Osteoblast (primary cell): ENCODE measurements at regions not wholly inside any gene's neighbourhood (a gene's known extent, or its start where the extent isn't known, plus 50 kb on each side); places are given as distances from the start of the nearest gene placed in this dataset.

ENCODE experiments used
- DNase-seq: peaks from one replicate; pipeline ENCODE4 v3.0.0; 2011; ENCODE audit warnings: low spot score, mixed read lengths; ENCODE audit not compliant: insufficient read length; ENCODE audit errors: missing footprints
- H2AFZ ChIP-seq: 2 replicates; pipeline ENCODE4 v1.6.0; 2011; ENCODE audit warnings: mild to moderate bottlenecking, low read length
- H3K27ac ChIP-seq: 2 replicates; pipeline ENCODE4 v1.5.1; 2011; ENCODE audit warnings: mild to moderate bottlenecking, low read depth, low read length, moderate library complexity
- H3K27me3 ChIP-seq: 2 replicates; pipeline ENCODE4 v1.6.0; 2012; ENCODE audit warnings: mild to moderate bottlenecking, control low read depth, inconsistent platforms, low read length, moderate library complexity; ENCODE audit not compliant: insufficient read depth
- H3K36me3 ChIP-seq: 2 replicates; pipeline ENCODE4 v1.5.1; 2011; ENCODE audit warnings: mild to moderate bottlenecking, low read length, control low read depth, moderate library complexity; ENCODE audit not compliant: insufficient read depth
- H3K4me1 ChIP-seq: 2 replicates; pipeline ENCODE4 v1.5.1; 2011; ENCODE audit warnings: mild to moderate bottlenecking, low read length, control low read depth, moderate library complexity; ENCODE audit not compliant: insufficient read depth
- H3K4me2 ChIP-seq: 2 replicates; pipeline ENCODE4 v1.6.0; 2011; ENCODE audit warnings: mild to moderate bottlenecking, low read length; ENCODE audit not compliant: insufficient read depth
- H3K4me3 ChIP-seq: fragments of 200-600 bp; sonication (generic); 3 replicates; pipeline ENCODE4 v1.5.1; 2012; ENCODE audit warnings: mild to moderate bottlenecking, low read length, inconsistent platforms; ENCODE audit not compliant: insufficient read depth
- H3K79me2 ChIP-seq: 2 replicates; pipeline ENCODE4 v1.6.0; 2012; ENCODE audit warnings: mild to moderate bottlenecking, low read length, control low read depth, inconsistent platforms; ENCODE audit not compliant: insufficient read depth
- H3K9me3 ChIP-seq: 2 replicates; pipeline ENCODE4 v1.5.1; 2011; ENCODE audit warnings: low read depth, low read length, control low read depth
- H4K20me1 ChIP-seq: 2 replicates; pipeline ENCODE4 v1.6.0; 2012; ENCODE audit warnings: mild to moderate bottlenecking, low read length, control low read depth; ENCODE audit not compliant: insufficient read depth
- TF ChIP-seq, protein P1 (sequence below): IDR thresholded peaks from 2 replicates; pipeline ENCODE4 v1.5.1; 2011; ENCODE audit warnings: mild to moderate bottlenecking, low read depth, low read length, moderate library complexity; ENCODE audit errors: extremely low read depth

DNA sequence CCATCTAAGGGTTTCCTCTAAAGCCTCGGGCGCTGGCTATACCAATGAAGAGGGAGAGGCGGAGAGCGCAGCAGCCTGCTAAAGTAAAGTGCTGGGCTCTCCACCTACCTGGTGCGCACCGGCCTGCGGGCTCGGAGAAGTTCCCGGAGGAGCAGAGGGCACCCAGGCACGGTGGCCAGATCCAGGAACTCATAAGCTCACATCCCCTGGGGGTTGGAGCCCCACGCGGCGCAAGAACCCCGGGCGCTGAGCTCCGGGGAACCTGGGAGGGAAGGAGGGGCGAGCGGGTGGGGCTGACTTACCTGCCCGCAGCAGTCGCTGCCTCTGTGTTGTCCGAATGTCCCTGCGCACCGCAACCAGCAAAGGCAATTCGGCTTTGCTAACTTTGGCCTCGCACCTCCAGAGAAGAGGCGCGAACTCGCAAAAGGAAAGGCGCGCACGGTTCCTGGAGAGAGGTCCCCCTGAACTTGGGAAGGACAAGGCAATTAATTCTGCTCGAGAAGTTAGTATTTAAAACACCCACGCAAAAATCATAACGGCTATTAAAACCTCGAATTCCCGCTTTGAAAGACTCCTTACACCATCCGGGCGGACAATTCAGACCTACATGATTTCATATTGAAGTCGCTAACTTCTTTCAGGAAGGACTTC lies 127.6 kb upstream of the C11orf58 start:
- no peak overlapping the region for H3K4me2 ChIP-seq
- H3K4me1 ChIP-seq: peaks cover 23% of the 10 kb centered on the region
- DNase-seq: no peak
- no peak overlapping the region for H2AFZ ChIP-seq
- H3K4me3 ChIP-seq: no peak overlapping the region
- no peak overlapping the region for H3K27ac ChIP-seq
- H3K27me3 ChIP-seq: peaks cover 85% of the 10 kb centered on the region
- no peaks in the 10 kb centered on the region for H3K79me2 ChIP-seq
- peaks cover 2% of the 10 kb centered on the region for H4K20me1 ChIP-seq
- H3K36me3 ChIP-seq: no peaks in the 10 kb centered on the region
- TF ChIP-seq, protein P1, sequence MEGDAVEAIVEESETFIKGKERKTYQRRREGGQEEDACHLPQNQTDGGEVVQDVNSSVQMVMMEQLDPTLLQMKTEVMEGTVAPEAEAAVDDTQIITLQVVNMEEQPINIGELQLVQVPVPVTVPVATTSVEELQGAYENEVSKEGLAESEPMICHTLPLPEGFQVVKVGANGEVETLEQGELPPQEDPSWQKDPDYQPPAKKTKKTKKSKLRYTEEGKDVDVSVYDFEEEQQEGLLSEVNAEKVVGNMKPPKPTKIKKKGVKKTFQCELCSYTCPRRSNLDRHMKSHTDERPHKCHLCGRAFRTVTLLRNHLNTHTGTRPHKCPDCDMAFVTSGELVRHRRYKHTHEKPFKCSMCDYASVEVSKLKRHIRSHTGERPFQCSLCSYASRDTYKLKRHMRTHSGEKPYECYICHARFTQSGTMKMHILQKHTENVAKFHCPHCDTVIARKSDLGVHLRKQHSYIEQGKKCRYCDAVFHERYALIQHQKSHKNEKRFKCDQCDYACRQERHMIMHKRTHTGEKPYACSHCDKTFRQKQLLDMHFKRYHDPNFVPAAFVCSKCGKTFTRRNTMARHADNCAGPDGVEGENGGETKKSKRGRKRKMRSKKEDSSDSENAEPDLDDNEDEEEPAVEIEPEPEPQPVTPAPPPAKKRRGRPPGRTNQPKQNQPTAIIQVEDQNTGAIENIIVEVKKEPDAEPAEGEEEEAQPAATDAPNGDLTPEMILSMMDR: no peak
- H3K9me3 ChIP-seq: no peaks in the 10 kb centered on the region

DNA sequence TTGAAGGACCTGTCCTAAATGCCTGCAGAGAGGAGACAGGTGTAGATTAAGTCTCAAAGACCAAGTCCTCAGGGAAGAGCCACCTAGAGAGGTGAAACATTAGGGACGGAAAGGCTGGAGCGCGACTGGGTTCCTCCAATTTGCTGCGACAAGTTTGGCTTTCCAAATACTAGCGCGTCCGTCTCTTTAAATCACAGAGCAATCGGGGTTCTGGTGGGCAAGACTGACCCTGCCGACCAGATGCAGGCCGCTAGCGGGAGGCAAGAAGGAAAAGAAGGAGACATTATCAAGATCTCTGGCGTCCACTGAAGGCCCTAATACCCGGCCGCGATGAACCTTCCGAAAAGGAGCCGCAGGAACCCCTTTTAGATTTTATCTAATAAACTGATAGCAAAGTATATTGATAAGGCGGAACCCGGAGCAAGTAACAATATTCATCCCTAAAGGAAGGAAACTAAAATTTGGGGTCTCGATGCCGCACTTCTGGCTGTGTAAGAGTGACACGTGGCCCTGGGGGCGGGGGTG lies 128.2 kb upstream of the C11orf58 start:
- Histone ChIP-seq H3K4me2 (no peak overlapping the region), H3K27me3 (peaks cover 81% of the 10 kb centered on the region), H3K36me3 (no peaks in the 10 kb centered on the region), H3K27ac (no peak overlapping the region), H2AFZ (no peak overlapping the region), H3K9me3 (no peaks in the 10 kb centered on the region), H3K79me2 (no peaks in the 10 kb centered on the region), H3K4me1 (peaks cover 26% of the 10 kb centered on the region), H3K4me3 (no peak overlapping the region), H4K20me1 (peaks cover 2% of the 10 kb centered on the region)
- TF ChIP-seq, protein P1: no peak
- DNase-seq: peak; percentile 68

DNA sequence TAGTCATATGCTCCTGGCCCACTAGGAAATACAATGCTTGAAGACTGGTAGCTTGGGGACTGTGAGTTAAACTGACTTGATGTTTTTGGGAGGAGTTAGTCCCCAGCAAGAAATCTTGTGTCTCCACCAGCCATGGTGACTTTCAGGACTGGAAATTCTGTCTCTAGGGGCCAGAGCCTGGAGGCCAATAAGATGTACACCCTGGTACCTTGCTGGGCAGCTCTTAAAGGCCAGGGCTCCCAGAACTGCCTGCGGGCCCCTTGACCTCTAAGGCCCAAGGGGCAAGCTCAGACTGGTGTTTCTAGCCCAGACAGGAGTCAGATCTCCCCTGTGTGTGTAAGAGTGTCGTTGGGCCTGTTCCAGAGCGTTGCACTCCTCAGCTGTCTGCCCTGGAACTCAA lies 128.7 kb upstream of the C11orf58 start:
- Histone ChIP-seq H3K4me3 (no peak overlapping the region), H3K27me3 (peaks cover 78% of the 10 kb centered on the region), H3K4me1 (peaks cover 27% of the 10 kb centered on the region), H3K4me2 (no peak overlapping the region), H3K9me3 (no peaks in the 10 kb centered on the region), H2AFZ (no peak overlapping the region), H4K20me1 (peaks cover 2% of the 10 kb centered on the region), H3K27ac (no peak overlapping the region), H3K79me2 (no peaks in the 10 kb centered on the region), H3K36me3 (no peaks in the 10 kb centered on the region)
- TF ChIP-seq, protein P1: no peak
- DNase-seq: peak; percentile 66

DNA sequence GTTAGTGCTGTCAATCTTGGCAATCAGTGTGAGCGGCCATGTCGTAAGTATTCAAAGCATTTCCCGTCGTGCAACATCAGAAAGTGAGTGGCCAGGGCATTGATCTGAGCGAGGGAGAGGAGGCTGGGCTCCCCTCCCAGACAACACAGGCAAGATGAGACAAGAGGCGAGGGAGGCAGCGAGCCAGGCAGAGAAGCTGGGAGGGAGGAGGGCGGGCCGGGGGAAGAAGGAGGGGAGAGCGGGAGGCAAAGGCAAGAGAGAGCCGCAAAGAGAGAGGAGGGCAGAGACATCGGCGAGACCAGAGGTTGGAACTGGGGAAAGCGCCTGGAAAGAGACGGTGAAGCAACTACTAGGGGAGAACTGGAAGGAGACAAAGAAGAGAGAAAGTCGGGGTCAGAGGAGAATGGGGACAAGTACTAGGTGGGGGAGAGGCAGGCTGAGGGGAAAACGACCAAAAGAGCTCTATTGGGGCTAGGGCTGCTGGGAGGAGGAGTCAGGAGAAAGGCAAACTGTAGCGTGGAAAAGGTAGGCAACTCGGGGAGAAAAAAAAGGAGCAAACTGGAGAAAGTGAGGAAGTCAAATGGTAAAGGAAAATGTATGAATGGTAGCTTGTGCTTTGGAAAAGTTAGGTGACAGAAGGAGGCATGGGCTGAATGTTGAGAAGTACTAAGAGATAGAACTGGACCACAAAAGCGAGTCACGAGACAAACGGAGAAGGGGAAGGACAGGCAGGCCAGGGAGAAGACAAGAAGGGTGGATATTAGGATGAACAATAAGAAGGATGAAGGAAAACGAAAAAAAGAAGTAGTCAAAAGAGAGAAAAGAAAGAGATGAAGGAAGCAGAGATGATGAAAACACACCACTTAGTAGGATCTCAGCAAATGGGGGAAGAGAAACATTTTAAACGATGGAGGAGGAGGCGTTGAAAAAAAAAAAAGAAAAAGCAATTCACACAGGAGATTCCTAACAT lies 130.5 kb upstream of the C11orf58 start:
- H3K27ac ChIP-seq: no peak overlapping the region
- H3K4me2 ChIP-seq: peak overlapping the region; percentile 95
- no peaks in the 10 kb centered on the region for H3K36me3 ChIP-seq
- H3K4me1 ChIP-seq: peaks cover 13% of the 10 kb centered on the region
- peak overlapping the region; percentile 79 for H3K4me3 ChIP-seq
- H3K79me2 ChIP-seq: no peaks in the 10 kb centered on the region
- no peaks in the 10 kb centered on the region for H3K9me3 ChIP-seq
- peaks cover 75% of the 10 kb centered on the region for H3K27me3 ChIP-seq
- TF ChIP-seq, protein P1: no peak
- peak overlapping the region; percentile 89 for H2AFZ ChIP-seq
- DNase-seq: peak; percentile 93
- peaks cover 2% of the 10 kb centered on the region for H4K20me1 ChIP-seq
